IMR-90 (cell line): ENCODE measurements at regions not wholly inside any gene's neighbourhood (a gene's known extent, or its start where the extent isn't known, plus 50 kb on each side); places are given as distances from the start of the nearest gene placed in this dataset.

Experiments used
- MXI1 ChIP-seq: IDR thresholded peaks from 2 replicates; pipeline ENCODE4 v1.6.1; 2012; ENCODE audit warnings: low read depth, mild to moderate bottlenecking, low read length, moderate library complexity, borderline replicate concordance
- POLR2A ChIP-seq: IDR thresholded peaks from 2 replicates; pipeline ENCODE4 v1.6.1; 2012; ENCODE audit warnings: mild to moderate bottlenecking, low read depth, low read length
- SMC3 ChIP-seq: fragments of 150-350 bp; IDR thresholded peaks from 2 replicates; pipeline ENCODE4 v1.6.1; 2016; ENCODE audit warnings: low read depth, mild to moderate bottlenecking, antibody characterized with exemption, low read length, moderate library complexity
- TF ChIP-seq, protein P1 (sequence below): conservative IDR thresholded peaks from 2 replicates; pipeline ENCODE4 v1.5.1; 2012; ENCODE audit warnings: mild to moderate bottlenecking, low read depth, low read length, improper control_type of control experiment

DNA sequence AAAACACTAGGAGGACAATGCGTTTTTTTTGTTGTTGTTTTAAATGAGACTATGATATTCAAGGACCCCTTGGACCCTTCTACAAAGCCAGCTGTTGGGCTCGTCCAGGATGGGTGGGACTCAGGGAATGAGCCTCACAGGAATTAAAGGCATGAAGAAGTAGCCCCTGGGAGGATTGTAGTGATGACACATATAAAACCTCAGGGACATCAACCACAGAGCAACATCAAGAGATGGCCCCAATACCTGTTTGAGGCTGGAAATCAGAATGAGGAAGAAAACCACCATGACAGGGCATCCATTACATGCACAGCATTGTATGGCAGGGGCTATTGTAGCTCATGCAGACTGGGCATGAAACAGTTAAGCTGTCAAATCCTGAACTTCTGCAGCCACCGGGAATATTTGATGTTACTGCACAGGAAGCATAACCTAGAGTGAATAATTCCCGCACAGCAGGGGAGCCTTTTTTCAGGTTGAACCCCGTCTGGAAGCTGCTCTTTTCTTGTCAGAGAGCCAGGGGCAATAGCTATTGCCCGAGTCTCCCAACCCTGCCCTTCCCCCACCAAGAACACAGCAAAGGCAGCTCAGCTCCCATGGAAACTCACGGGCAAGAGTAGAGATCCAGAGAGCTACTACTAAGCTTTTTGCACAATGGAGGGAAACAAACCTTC lies 140.2 kb upstream of the FGGY start:
- TF ChIP-seq, protein P1, sequence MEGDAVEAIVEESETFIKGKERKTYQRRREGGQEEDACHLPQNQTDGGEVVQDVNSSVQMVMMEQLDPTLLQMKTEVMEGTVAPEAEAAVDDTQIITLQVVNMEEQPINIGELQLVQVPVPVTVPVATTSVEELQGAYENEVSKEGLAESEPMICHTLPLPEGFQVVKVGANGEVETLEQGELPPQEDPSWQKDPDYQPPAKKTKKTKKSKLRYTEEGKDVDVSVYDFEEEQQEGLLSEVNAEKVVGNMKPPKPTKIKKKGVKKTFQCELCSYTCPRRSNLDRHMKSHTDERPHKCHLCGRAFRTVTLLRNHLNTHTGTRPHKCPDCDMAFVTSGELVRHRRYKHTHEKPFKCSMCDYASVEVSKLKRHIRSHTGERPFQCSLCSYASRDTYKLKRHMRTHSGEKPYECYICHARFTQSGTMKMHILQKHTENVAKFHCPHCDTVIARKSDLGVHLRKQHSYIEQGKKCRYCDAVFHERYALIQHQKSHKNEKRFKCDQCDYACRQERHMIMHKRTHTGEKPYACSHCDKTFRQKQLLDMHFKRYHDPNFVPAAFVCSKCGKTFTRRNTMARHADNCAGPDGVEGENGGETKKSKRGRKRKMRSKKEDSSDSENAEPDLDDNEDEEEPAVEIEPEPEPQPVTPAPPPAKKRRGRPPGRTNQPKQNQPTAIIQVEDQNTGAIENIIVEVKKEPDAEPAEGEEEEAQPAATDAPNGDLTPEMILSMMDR = no peak
- TF ChIP-seq MXI1 (no peak), SMC3 (no peak), POLR2A (no peak)
